HUES64 (cell line): ENCODE measurements at regions not wholly inside any gene's neighbourhood (a gene's known extent, or its start where the extent isn't known, plus 50 kb on each side); places are given as distances from the start of the nearest gene placed in this dataset.

Experiments
- H3K27ac ChIP-seq: 2 replicates; pipeline ENCODE4 v1.7.0; 2013; ENCODE audit warnings: low read depth, low read length, inconsistent platforms
- H3K27me3 ChIP-seq: 2 replicates; pipeline ENCODE4 v1.6.1; 2013; ENCODE audit warnings: mild to moderate bottlenecking, low read length; ENCODE audit not compliant: insufficient read depth
- H3K36me3 ChIP-seq: 2 replicates; pipeline ENCODE4 v1.6.1; 2013; ENCODE audit warnings: mild to moderate bottlenecking, low read length; ENCODE audit not compliant: insufficient read depth
- H3K4me1 ChIP-seq: 2 replicates; pipeline ENCODE4 v1.6.1; 2013; ENCODE audit warnings: mild to moderate bottlenecking, low read length, moderate library complexity; ENCODE audit not compliant: insufficient read depth
- H3K4me3 ChIP-seq: 2 replicates; pipeline ENCODE4 v1.5.1; 2013; ENCODE audit warnings: mild to moderate bottlenecking, low read length, moderate library complexity
- H3K9ac ChIP-seq: 2 replicates; pipeline ENCODE4 v1.6.1; 2013; ENCODE audit warnings: mild to moderate bottlenecking, low read depth, low read length
- H3K9me3 ChIP-seq: 2 replicates; pipeline ENCODE4 v1.6.1; 2013; ENCODE audit warnings: low read depth, low read length; ENCODE audit not compliant: insufficient read depth
- WGBS: fragments of 150-250, 120-280 bp; methylation state at CpG from one replicate; pipeline ENCODE4 v1.1.7; 2013; ENCODE audit warnings: missing lambda C conversion rate; 5-methylcytosine and 5-hydroxymethylcytosine counted together

GRCh38 chr1:219541946-219542345 lies 71.0 kb downstream of the ZC3H11B start:
- peaks cover 17% of the 10 kb centered on the region for H3K4me1 ChIP-seq
- no peak overlapping the region for H3K9ac ChIP-seq
- no peak overlapping the region for H3K4me3 ChIP-seq
- H3K36me3 ChIP-seq, result no peaks in the 10 kb centered on the region
- H3K9me3 ChIP-seq, result no peaks in the 10 kb centered on the region
- no peak overlapping the region for H3K27ac ChIP-seq
- H3K27me3 ChIP-seq, result no peaks in the 10 kb centered on the region

GRCh38 chr1:219539645-219540254 lies 73.2 kb downstream of the ZC3H11B start:
- Histone ChIP-seq H3K36me3 (no peaks in the 10 kb centered on the region), H3K9me3 (no peaks in the 10 kb centered on the region), H3K4me1 (peaks cover 17% of the 10 kb centered on the region), H3K4me3 (no peak overlapping the region), H3K27ac (no peak overlapping the region), H3K27me3 (no peaks in the 10 kb centered on the region), H3K9ac (no peak overlapping the region)
- 95% methylated on average over 3 of the region's 3 CpGs for WGBS

GRCh38 chr1:219538886-219539285 lies 74.0 kb downstream of the ZC3H11B start:
- H3K27ac ChIP-seq, result no peak overlapping the region
- no peaks in the 10 kb centered on the region for H3K36me3 ChIP-seq
- H3K27me3 ChIP-seq, result no peaks in the 10 kb centered on the region
- no CpG with 5 or more reads among the region's 1 CpG for WGBS
- H3K4me3 ChIP-seq, result no peak overlapping the region
- H3K9me3 ChIP-seq, result no peaks in the 10 kb centered on the region
- H3K9ac ChIP-seq, result no peak overlapping the region
- peaks cover 9% of the 10 kb centered on the region for H3K4me1 ChIP-seq

GRCh38 chr1:219537223-219537631 lies 75.7 kb downstream of the ZC3H11B start:
- Histone ChIP-seq H3K9me3 (no peaks in the 10 kb centered on the region), H3K36me3 (no peaks in the 10 kb centered on the region), H3K27ac (no peak overlapping the region), H3K4me3 (no peak overlapping the region), H3K9ac (no peak overlapping the region), H3K27me3 (no peaks in the 10 kb centered on the region), H3K4me1 (peaks cover 9% of the 10 kb centered on the region; the same call in 1 of the 2 replicates)
- 92% methylated on average over 2 of the region's 2 CpGs for WGBS

DNA sequence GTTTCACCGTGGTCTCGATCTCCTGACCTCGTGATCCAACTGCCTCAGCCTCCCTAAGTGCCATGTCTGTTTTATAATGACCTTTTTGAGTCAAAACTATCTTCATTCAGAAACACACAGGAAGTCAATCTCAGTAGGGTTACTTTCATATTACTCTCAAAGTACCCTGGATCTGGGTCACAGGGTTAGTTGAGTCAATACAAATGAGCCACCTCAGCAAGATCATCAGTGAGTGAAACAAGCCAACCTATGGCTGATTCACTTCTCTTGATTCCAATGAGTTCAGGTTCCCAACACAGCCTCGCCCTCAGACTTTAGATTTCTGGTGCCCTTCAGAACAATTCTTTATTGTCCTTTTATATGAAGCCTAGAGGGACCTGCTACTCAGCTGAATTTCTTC lies 76.9 kb downstream of the ZC3H11B start:
- WGBS, result 95% methylated on average over 4 of the region's 4 CpGs
- Histone ChIP-seq H3K4me1 (peaks cover under 1% of the 10 kb centered on the region; the same call in 1 of the 2 replicates), H3K4me3 (no peak overlapping the region), H3K27me3 (no peaks in the 10 kb centered on the region), H3K9ac (no peak overlapping the region), H3K27ac (no peak overlapping the region), H3K9me3 (no peaks in the 10 kb centered on the region), H3K36me3 (no peaks in the 10 kb centered on the region)

DNA sequence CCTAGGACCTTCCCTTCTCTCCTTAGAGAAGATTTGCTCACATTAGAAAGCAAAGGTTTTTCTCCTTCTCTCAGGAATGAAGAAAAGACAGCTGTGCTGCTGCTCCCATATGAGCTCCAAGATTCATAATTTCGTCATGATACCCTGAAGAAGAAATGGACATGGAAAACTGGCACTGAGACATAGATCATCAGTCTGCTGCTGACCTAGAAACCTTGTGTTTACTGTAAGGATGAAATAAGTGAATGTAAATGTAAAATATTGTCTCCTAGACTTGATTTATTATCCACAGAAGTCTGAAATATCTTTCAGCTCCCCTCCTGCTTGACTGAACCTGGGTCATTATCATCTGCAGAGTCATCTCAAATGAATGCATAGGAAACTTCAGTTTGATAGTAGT lies 77.9 kb downstream of the ZC3H11B start:
- Histone ChIP-seq H3K4me3 (no peak overlapping the region), H3K36me3 (no peaks in the 10 kb centered on the region), H3K27me3 (no peaks in the 10 kb centered on the region), H3K27ac (no peak overlapping the region), H3K4me1 (no peaks in the 10 kb centered on the region; the same call in 1 of the 2 replicates), H3K9me3 (no peaks in the 10 kb centered on the region), H3K9ac (no peak overlapping the region)
- WGBS, result 96% methylated on average over 1 of the region's 1 CpG

DNA sequence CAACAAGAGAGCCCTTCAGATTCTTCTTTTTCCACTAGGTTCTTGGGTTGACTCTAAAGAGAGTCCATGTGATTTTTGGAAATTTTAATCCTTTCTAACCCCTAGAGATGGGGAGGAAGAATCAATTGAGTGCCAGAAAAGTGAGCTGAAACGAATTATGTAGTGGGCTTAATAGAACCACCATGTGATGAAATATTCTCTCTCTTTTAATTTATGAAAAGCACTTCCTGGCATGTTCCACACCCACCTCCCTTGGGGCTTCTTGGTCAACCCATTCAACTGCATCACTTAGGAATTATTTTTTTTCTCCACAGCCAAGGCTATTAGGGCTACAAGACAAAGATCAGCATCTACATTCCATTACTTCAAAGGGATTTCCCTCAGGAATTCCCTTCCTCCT lies 79.6 kb downstream of the ZC3H11B start:
- no peaks in the 10 kb centered on the region for H3K9me3 ChIP-seq
- H3K36me3 ChIP-seq, result no peaks in the 10 kb centered on the region
- WGBS, result no CpG with 5 or more reads among the region's 1 CpG
- H3K27ac ChIP-seq, result no peak overlapping the region
- peaks cover 5% of the 10 kb centered on the region; the same call in 1 of the 2 replicates for H3K4me1 ChIP-seq
- H3K27me3 ChIP-seq, result no peaks in the 10 kb centered on the region
- no peak overlapping the region for H3K9ac ChIP-seq
- H3K4me3 ChIP-seq, result no peak overlapping the region

GRCh38 chr1:219529116-219529515 lies 83.8 kb downstream of the ZC3H11B start:
- Histone ChIP-seq H3K4me3 (no peak overlapping the region), H3K9me3 (no peaks in the 10 kb centered on the region), H3K9ac (no peak overlapping the region), H3K27me3 (no peaks in the 10 kb centered on the region), H3K36me3 (no peaks in the 10 kb centered on the region), H3K27ac (no peak overlapping the region; the same call in 1 of the 2 replicates), H3K4me1 (peaks cover 5% of the 10 kb centered on the region; the same call in 1 of the 2 replicates)
- WGBS, result 73% methylated on average over 2 of the region's 2 CpGs

GRCh38 chr1:219528633-219529032 lies 84.3 kb downstream of the ZC3H11B start:
- no peaks in the 10 kb centered on the region for H3K36me3 ChIP-seq
- H3K27me3 ChIP-seq, result no peaks in the 10 kb centered on the region
- no peak overlapping the region for H3K9ac ChIP-seq
- 92% methylated on average over 3 of the region's 3 CpGs for WGBS
- no peak overlapping the region; the same call in 1 of the 2 replicates for H3K27ac ChIP-seq
- H3K9me3 ChIP-seq, result no peaks in the 10 kb centered on the region
- H3K4me3 ChIP-seq, result no peak overlapping the region
- H3K4me1 ChIP-seq, result peaks cover 5% of the 10 kb centered on the region; the same call in 1 of the 2 replicates

DNA sequence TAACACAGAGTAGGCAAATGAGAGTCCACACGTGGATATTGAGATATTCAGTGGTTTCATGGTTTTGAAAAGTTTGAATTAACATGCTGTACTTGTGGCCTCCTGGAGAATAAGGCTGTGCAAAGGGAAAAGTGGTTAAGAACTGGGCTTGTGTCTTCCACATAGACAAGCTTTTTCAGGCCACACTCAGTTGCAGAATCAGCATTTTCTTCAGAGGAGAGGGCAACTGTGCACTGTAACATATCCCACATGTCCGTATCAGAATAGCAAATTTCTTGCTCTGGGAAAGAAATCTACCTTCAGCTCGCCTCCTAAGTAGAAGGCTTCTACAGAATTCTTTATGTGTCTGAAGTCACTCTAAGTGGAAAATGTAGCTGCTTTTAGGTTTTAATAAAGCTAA lies 84.9 kb downstream of the ZC3H11B start:
- Histone ChIP-seq H3K36me3 (no peaks in the 10 kb centered on the region), H3K9me3 (no peaks in the 10 kb centered on the region), H3K9ac (no peak overlapping the region), H3K4me3 (no peak overlapping the region), H3K27ac (no peak overlapping the region), H3K27me3 (no peaks in the 10 kb centered on the region), H3K4me1 (peaks cover 5% of the 10 kb centered on the region; the same call in 1 of the 2 replicates)
- 97% methylated on average over 3 of the region's 3 CpGs for WGBS

DNA sequence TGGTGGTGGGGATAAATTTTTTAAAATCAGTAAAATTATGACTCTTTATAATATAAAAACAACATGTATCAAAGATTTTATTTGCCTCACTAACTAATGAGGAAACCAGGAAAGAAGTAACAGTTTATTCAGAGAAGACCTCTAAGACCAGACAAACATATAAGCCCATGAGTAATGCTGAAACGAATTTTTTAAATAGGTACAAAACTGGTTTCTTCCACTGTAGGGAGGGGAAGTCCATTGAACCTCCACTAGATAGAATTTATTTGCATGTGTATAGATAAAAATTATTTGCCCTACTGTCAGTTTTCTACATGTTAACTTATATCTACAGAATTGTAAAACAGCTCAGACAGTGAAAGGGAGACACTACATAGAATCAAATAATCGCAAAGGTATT lies 86.8 kb downstream of the ZC3H11B start:
- Histone ChIP-seq H3K36me3 (no peaks in the 10 kb centered on the region), H3K9me3 (no peaks in the 10 kb centered on the region), H3K9ac (no peak overlapping the region), H3K27me3 (no peaks in the 10 kb centered on the region), H3K4me3 (no peak overlapping the region), H3K27ac (no peak overlapping the region), H3K4me1 (peaks cover 5% of the 10 kb centered on the region; the same call in 1 of the 2 replicates)
- 93% methylated on average over 1 of the region's 2 CpGs for WGBS

GRCh38 chr1:219523411-219523810 lies 89.5 kb downstream of the ZC3H11B start:
- no peaks in the 10 kb centered on the region for H3K36me3 ChIP-seq
- no peaks in the 10 kb centered on the region for H3K27me3 ChIP-seq
- WGBS, result no CpG with 5 or more reads among the region's 2 CpGs
- H3K4me3 ChIP-seq, result no peak overlapping the region
- no peaks in the 10 kb centered on the region for H3K9me3 ChIP-seq
- no peaks in the 10 kb centered on the region for H3K4me1 ChIP-seq
- no peak overlapping the region for H3K27ac ChIP-seq
- H3K9ac ChIP-seq, result no peak overlapping the region
